ENCODE measurements at regions not wholly inside any gene's neighbourhood (a gene's known extent, or its start where the extent isn't known, plus 50 kb on each side); places are given as distances from the start of the nearest gene placed in this dataset.

DNA sequence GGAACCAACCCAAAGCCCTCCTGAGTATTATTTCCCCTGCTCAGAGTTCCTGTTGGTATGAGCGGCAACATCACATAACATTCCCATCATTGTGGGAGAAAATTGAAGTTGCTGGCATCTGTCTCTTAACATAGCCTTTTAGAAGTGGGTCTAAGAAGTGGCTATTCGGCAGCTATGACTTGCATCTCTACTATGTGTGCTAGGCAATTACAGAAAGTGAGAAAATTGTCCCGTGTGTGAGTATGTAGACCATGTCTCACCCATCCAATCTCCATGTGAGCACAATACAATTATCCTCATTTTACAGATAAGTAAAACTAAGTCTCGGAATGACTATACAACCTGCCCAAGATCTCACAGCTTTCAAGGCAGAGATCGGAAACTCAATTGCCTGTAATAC is 239.4 kb upstream of the ZNF462 start:
- TF ChIP-seq EZH2 (optimal IDR thresholded peaks at IDR 0.05; ENCODE audit: low read depth, low read length): no peak
- TF ChIP-seq, protein P1, sequence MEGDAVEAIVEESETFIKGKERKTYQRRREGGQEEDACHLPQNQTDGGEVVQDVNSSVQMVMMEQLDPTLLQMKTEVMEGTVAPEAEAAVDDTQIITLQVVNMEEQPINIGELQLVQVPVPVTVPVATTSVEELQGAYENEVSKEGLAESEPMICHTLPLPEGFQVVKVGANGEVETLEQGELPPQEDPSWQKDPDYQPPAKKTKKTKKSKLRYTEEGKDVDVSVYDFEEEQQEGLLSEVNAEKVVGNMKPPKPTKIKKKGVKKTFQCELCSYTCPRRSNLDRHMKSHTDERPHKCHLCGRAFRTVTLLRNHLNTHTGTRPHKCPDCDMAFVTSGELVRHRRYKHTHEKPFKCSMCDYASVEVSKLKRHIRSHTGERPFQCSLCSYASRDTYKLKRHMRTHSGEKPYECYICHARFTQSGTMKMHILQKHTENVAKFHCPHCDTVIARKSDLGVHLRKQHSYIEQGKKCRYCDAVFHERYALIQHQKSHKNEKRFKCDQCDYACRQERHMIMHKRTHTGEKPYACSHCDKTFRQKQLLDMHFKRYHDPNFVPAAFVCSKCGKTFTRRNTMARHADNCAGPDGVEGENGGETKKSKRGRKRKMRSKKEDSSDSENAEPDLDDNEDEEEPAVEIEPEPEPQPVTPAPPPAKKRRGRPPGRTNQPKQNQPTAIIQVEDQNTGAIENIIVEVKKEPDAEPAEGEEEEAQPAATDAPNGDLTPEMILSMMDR (IDR thresholded peaks at IDR 0.05; ENCODE audit: low read length): no peak
- TF ChIP-seq EZH2phosphoT487 (IDR thresholded peaks at IDR 0.05; ENCODE audit: low read length): no peak

All from MM.1S (cell line).